RWPE2 (cell line): ENCODE measurements at regions not wholly inside any gene's neighbourhood (a gene's known extent, or its start where the extent isn't known, plus 50 kb on each side); places are given as distances from the start of the nearest gene placed in this dataset.
"Not testable (repeated sequence)": the region's sequence is repeated elsewhere in the genome, so short reads cannot be mapped to it uniquely, and the experiment has no call there.

ENCODE experiments used
- ATAC-seq: fragments of 200-7000 bp; cut with Tn5 transposase; 3 replicates; pipeline ENCODE4 v1.9.1; 2021; ENCODE audit warnings: low read depth
- DNase-seq: peaks from one replicate; pipeline ENCODE4 v3.0.0-alpha.2; 2020; ENCODE audit warnings: low spot score
- H3K27ac ChIP-seq: fragments of 450-650 bp; 2 replicates; pipeline ENCODE4 v1.5.1; 2017; ENCODE audit warnings: mild to moderate bottlenecking; ENCODE audit not compliant: poor library complexity, severe bottlenecking
- H3K27me3 ChIP-seq: fragments of 250-450 bp; sonication (Bioruptor Pico); 2 replicates; pipeline ENCODE4 v1.5.1; 2021; ENCODE audit warnings: mild to moderate bottlenecking, moderate library complexity; ENCODE audit not compliant: insufficient read depth, poor library complexity, severe bottlenecking
- H3K36me3 ChIP-seq: fragments of 250-450 bp; sonication (Bioruptor Pico); 2 replicates; pipeline ENCODE4 v1.5.1; 2020; ENCODE audit warnings: low read depth, mild to moderate bottlenecking, moderate library complexity
- H3K4me1 ChIP-seq: fragments of 250-450 bp; sonication (Bioruptor Pico); 2 replicates; pipeline ENCODE4 v1.5.1; 2021; ENCODE audit warnings: mild to moderate bottlenecking, moderate library complexity; ENCODE audit not compliant: insufficient read depth, poor library complexity, severe bottlenecking
- H3K4me3 ChIP-seq: fragments of 250-450 bp; sonication (Bioruptor Pico); 2 replicates; pipeline ENCODE4 v1.5.1; 2021; ENCODE audit warnings: mild to moderate bottlenecking, moderate library complexity; ENCODE audit not compliant: severe bottlenecking
- H3K9me3 ChIP-seq: fragments of 250-450 bp; sonication (Bioruptor Pico); 2 replicates; pipeline ENCODE4 v1.5.1; 2021; ENCODE audit warnings: mild to moderate bottlenecking, moderate library complexity; ENCODE audit not compliant: severe bottlenecking
- TF ChIP-seq, protein P1 (sequence below): fragments of 450-650 bp; IDR thresholded peaks from one replicate; pipeline ENCODE4 v1.5.1; 2017; ENCODE audit warnings: mild to moderate bottlenecking, moderate library complexity; ENCODE audit not compliant: poor library complexity, severe bottlenecking

DNA sequence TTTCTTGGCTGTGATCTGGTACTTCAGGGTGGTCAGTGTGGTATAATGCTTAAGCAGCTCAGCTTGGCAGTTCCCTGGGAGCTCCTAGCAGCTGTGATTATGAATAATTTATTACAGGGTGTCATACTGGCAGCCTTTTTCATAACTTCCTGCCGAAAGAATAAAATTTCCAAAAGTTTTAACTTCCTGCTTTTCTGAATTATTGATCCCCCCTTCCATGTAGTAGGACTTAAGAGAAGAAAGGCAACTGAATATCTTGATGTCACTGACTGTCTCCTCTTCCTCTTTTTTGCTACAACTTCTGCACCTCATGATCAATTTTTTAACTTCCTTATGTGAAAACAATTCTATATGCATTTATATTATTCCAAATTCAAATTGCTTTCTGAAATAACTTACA lies 74.3 kb upstream of the SPEF2 start:
- TF ChIP-seq, protein P1, sequence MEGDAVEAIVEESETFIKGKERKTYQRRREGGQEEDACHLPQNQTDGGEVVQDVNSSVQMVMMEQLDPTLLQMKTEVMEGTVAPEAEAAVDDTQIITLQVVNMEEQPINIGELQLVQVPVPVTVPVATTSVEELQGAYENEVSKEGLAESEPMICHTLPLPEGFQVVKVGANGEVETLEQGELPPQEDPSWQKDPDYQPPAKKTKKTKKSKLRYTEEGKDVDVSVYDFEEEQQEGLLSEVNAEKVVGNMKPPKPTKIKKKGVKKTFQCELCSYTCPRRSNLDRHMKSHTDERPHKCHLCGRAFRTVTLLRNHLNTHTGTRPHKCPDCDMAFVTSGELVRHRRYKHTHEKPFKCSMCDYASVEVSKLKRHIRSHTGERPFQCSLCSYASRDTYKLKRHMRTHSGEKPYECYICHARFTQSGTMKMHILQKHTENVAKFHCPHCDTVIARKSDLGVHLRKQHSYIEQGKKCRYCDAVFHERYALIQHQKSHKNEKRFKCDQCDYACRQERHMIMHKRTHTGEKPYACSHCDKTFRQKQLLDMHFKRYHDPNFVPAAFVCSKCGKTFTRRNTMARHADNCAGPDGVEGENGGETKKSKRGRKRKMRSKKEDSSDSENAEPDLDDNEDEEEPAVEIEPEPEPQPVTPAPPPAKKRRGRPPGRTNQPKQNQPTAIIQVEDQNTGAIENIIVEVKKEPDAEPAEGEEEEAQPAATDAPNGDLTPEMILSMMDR, result no peak
- ATAC-seq, result no peak
- Histone ChIP-seq H3K36me3 (no peaks in the 10 kb centered on the region), H3K4me3 (no peak overlapping the region), H3K27me3 (peaks cover 4% of the 10 kb centered on the region), H3K27ac (no peak overlapping the region), H3K4me1 (no peaks in the 10 kb centered on the region), H3K9me3 (no peaks in the 10 kb centered on the region)
- no peak for DNase-seq

DNA sequence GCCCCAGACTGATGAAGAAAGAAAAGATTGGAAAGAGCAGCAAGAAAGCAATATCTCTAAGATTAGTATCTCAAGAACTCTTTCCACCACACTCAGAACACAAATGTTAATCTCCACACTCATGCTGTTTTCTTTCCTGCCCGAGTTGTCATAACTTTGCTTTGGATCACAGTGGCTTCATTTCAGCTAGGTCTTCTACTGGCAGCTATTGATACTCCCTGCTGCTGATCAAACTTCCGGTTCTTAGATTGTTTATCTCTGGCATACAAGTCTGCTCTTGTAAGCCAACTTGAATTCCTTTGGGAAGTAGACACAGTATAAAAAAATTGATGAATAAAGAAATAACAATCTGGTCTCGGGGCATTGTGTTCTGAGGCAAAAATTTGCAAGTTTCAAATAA lies 77.7 kb upstream of the SPEF2 start:
- H3K9me3 ChIP-seq, result no peaks in the 10 kb centered on the region
- no peak overlapping the region for H3K4me3 ChIP-seq
- ATAC-seq (no peak), DNase-seq (no peak)
- TF ChIP-seq, protein P1, result no peak
- H3K27ac ChIP-seq, result no peak overlapping the region
- no peaks in the 10 kb centered on the region for H3K4me1 ChIP-seq
- H3K27me3 ChIP-seq, result peaks cover 4% of the 10 kb centered on the region
- H3K36me3 ChIP-seq, result no peaks in the 10 kb centered on the region

DNA sequence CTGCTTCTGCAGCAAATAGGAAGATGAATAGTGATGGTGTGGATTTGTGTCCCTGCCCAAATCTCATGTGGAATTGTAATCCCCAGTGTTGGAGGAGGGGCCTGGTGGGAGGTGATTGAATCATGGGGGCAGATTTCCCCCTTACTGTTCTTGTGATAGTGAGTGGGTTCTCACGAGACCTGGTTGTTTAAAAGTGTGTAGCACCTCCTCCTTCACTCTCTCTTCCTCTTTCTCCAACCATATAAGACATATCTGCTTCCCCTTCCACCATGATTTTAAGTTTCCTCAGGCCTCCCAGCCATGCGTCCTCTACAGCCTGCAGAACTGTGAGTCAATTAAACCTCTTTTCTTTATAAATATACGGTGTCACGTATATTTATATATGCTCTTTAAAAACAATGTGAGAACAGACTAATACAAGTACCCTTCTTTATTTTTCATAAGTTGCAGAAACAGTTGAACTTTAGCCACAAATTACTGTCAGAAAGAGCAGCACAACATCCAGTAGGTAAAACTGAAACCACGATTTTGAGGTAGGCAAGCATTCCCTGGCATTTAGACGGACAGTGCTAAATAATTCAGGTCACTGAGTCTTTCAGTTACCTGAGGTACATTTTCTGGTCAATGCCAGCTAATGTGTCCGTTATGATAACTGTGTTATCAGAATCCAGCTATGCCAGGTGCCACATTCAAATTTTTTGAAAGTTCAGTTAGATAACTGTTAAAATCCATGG lies 79.3 kb upstream of the SPEF2 start:
- TF ChIP-seq, protein P1, result no peak
- H3K9me3 ChIP-seq, result no peaks in the 10 kb centered on the region
- ATAC-seq (no peak), DNase-seq (no peak)
- H3K36me3 ChIP-seq, result no peaks in the 10 kb centered on the region
- no peaks in the 10 kb centered on the region for H3K4me1 ChIP-seq
- H3K4me3 ChIP-seq, result no peak overlapping the region
- H3K27ac ChIP-seq, result no peak overlapping the region
- H3K27me3 ChIP-seq, result peaks cover 4% of the 10 kb centered on the region

DNA sequence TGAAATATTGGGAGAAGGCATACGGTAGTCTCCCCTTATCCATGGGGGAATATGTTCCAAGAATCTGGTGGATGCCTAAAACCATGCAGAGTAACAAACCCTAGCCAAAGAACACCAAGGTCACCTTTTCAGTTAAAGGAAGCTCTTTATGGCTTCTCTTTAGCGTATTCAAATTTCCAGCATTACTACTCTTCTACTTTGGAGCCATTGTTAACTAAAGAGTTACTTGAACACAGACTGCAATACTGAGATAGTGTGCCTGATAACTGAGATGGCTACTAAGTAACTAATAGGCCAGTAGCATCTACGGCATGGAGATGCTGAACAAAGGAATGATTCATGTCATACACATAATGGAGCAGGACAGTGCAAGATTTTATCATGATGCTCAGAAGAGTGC lies 84.5 kb upstream of the SPEF2 start:
- TF ChIP-seq, protein P1, result no peak
- Histone ChIP-seq H3K27ac (no peak overlapping the region), H3K27me3 (peaks cover 6% of the 10 kb centered on the region), H3K4me3 (no peak overlapping the region), H3K4me1 (no peaks in the 10 kb centered on the region), H3K36me3 (no peaks in the 10 kb centered on the region), H3K9me3 (no peaks in the 10 kb centered on the region)
- DNase-seq (no peak), ATAC-seq (no peak)

DNA sequence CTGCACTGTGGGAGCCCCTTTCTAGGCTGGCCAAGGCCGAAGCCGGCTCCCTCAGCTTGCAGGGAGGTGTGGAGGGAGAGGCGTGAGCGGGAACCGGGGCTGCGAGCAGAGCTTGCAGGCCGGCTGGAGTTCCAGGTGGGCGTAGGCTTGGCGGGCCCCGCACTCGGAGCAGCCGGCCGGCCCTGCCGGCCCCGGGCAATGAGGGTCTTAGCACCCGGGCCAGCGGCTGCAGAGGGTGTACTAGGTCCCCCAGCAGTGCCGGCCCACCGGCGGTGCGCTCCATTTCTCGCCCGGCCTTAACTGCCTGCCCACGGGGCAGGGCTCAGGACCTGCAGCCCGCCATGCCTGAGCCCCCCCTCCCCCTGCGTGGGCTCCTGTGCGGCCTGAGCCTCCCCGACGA lies 86.1 kb upstream of the SPEF2 start:
- H3K27me3 ChIP-seq, H3K4me1 ChIP-seq, H3K9me3 ChIP-seq, H3K36me3 ChIP-seq, H3K4me3 ChIP-seq, H3K27ac ChIP-seq, DNase-seq, ATAC-seq: not testable (repeated sequence)
